ENCODE measurements at regions not wholly inside any gene's neighbourhood (a gene's known extent, or its start where the extent isn't known, plus 50 kb on each side); places are given as distances from the start of the nearest gene placed in this dataset.

- no peak overlapping the region for H3K4me3 ChIP-seq
- peaks cover 33% of the 10 kb centered on the region for H3K4me1 ChIP-seq
- no peak for DNase-seq (ENCODE audit: low read depth in 1 of 2, low spot score in 1 of 2)
- no peak for ATAC-seq
- no peak overlapping the region for H3K4me2 ChIP-seq
- H3K9me3 ChIP-seq = no peaks in the 10 kb centered on the region
- POLR2A ChIA-PET = no interaction called here
- 0 out of 6 replicates have a peak overlapping the region, but pooled peaks of 1 of the 2 experiments have one; percentile 18 for H3K27ac ChIP-seq
- 64% methylated on average over 2 of the region's 2 CpGs for WGBS (ENCODE audit: missing lambda C conversion rate)
- CTCF ChIA-PET = no interaction called here
- no peak for FAIRE-seq
- no peak for TF ChIP-seq NR3C1 (IDR thresholded peaks at IDR 0.05)
- TF ChIP-seq EHF (CRISPR knock-in tag; IDR thresholded peaks at IDR 0.05) = no peak
- no peak for TF ChIP-seq RNF2 (IDR thresholded peaks at IDR 0.05; ENCODE audit: borderline replicate concordance, low read depth)
- no peak for TF ChIP-seq FOXS1 (CRISPR knock-in tag; IDR thresholded peaks at IDR 0.05)
- TF ChIP-seq MAZ (IDR thresholded peaks at IDR 0.05; ENCODE audit: borderline replicate concordance, low read depth, low read length) = no peak
- no peak for TF ChIP-seq NPAS2 (CRISPR knock-in tag; IDR thresholded peaks at IDR 0.05; ENCODE audit: borderline replicate concordance)
- TF ChIP-seq ZNF302 (CRISPR knock-in tag; IDR thresholded peaks at IDR 0.05) = no peak
- TF ChIP-seq EHMT2 (IDR thresholded peaks at IDR 0.05; ENCODE audit: low read depth) = no peak
- no peak for TF ChIP-seq PBX3 (IDR thresholded peaks at IDR 0.05)
- TF ChIP-seq POLR2A (IDR thresholded peaks at IDR 0.05; ENCODE audit: low read length) = no peak
- no peak for TF ChIP-seq HES2 (IDR thresholded peaks at IDR 0.05)
- TF ChIP-seq HOXB13 (CRISPR knock-in tag; IDR thresholded peaks at IDR 0.05; ENCODE audit: low read depth) = no peak
These were observed 279.0 kb upstream of the VEPH1 start for GRCh38 chr3:157782236-157782635.

GRCh38 chr3:157776861-157777260 lies 273.6 kb upstream of the VEPH1 start:
- H3K4me2 ChIP-seq = no peak overlapping the region
- ChIA-PET POLR2A (no interaction called here), CTCF (interaction anchor here (0.7 kb wide), 1 partner anchor 10 kb away, joined by 3 read pairs; no protein-coding TSS in a partner anchor)
- FAIRE-seq (no peak), ATAC-seq (no peak), DNase-seq (ENCODE audit: low read depth in 1 of 2, low spot score in 1 of 2) (no peak)
- H3K27ac ChIP-seq = no peak overlapping the region
- H3K9me3 ChIP-seq = no peaks in the 10 kb centered on the region
- H3K4me3 ChIP-seq = no peak overlapping the region
- no peaks in the 10 kb centered on the region for H3K4me1 ChIP-seq
- TF ChIP-seq JUN (IDR thresholded peaks at IDR 0.05) (no peak), FOXS1 (CRISPR knock-in tag; IDR thresholded peaks at IDR 0.05) (no peak), HEYL (CRISPR knock-in tag; IDR thresholded peaks at IDR 0.05) (no peak), CBX2 (IDR thresholded peaks at IDR 0.05; ENCODE audit: borderline replicate concordance, low read depth) (no peak), BHLHE40 (IDR thresholded peaks at IDR 0.05; ENCODE audit: low read depth, low read length) (no peak), USF2 (IDR thresholded peaks at IDR 0.05) (no peak), RCOR1 (IDR thresholded peaks at IDR 0.05; ENCODE audit: low read depth, low read length) (no peak), ATOH8 (CRISPR knock-in tag; IDR thresholded peaks at IDR 0.05; ENCODE audit: low read depth) (no peak)
- WGBS (ENCODE audit: missing lambda C conversion rate) = 50% methylated on average over 2 of the region's 2 CpGs

GRCh38 chr3:157775446-157775845 lies 272.2 kb upstream of the VEPH1 start:
- no peak overlapping the region for H3K27ac ChIP-seq
- no peak for TF ChIP-seq BCL3 (IDR thresholded peaks at IDR 0.05)
- no peak for TF ChIP-seq ELK1 (IDR thresholded peaks at IDR 0.05; ENCODE audit: low read depth, low read length)
- no peak for TF ChIP-seq ZSCAN20 (CRISPR knock-in tag; IDR thresholded peaks at IDR 0.05)
- TF ChIP-seq PHF8 (IDR thresholded peaks at IDR 0.05; ENCODE audit: borderline replicate concordance, low read depth) = no peak
- TF ChIP-seq BHLHE40 (IDR thresholded peaks at IDR 0.05; ENCODE audit: low read depth, low read length) = no peak
- no peak for TF ChIP-seq CEBPB (IDR thresholded peaks at IDR 0.05)
- TF ChIP-seq EHMT2 (IDR thresholded peaks at IDR 0.05; ENCODE audit: low read depth) = no peak
- no peak for TF ChIP-seq TP53 (CRISPR knock-in tag; IDR thresholded peaks at IDR 0.05)
- no peak for TF ChIP-seq MAX (IDR thresholded peaks at IDR 0.05)
- no peak for TF ChIP-seq NR3C1 (IDR thresholded peaks at IDR 0.05)
- no peak for TF ChIP-seq PBX3 (IDR thresholded peaks at IDR 0.05)
- TF ChIP-seq JUN (IDR thresholded peaks at IDR 0.05) = no peak
- no peak for TF ChIP-seq KDM1A (IDR thresholded peaks at IDR 0.05; ENCODE audit: low read depth)
- FAIRE-seq = no peak
- CTCF ChIA-PET = interaction anchor here (0.6 kb wide), 1 partner anchor 158 kb away, joined by 3 read pairs; no protein-coding TSS in a partner anchor
- no peak for ATAC-seq
- POLR2A ChIA-PET = no interaction called here
- no peaks in the 10 kb centered on the region for H3K4me1 ChIP-seq
- no peak overlapping the region for H3K4me3 ChIP-seq
- H3K9me3 ChIP-seq = no peaks in the 10 kb centered on the region
- no peak overlapping the region for H3K4me2 ChIP-seq
- DNase-seq (ENCODE audit: low read depth in 1 of 2, low spot score in 1 of 2) = no peak
